OCI-LY3 (cell line): ENCODE measurements at regions not wholly inside any gene's neighbourhood (a gene's known extent, or its start where the extent isn't known, plus 50 kb on each side); places are given as distances from the start of the nearest gene placed in this dataset.

Source experiments
- CTCF ChIP-seq: fragments of 200-600, 300-600 bp; sonication (generic); IDR thresholded peaks from 2 replicates; pipeline ENCODE4 v1.5.1; 2014; ENCODE audit warnings: antibody characterized with exemption, low read length, low read depth
- EZH2phosphoT487 ChIP-seq: fragments of 200-600 bp; shearing (Covaris generic); IDR thresholded peaks from 2 replicates; pipeline ENCODE4 v1.6.1; 2018; ENCODE audit warnings: antibody characterized with exemption, mixed run types, low read depth

DNA sequence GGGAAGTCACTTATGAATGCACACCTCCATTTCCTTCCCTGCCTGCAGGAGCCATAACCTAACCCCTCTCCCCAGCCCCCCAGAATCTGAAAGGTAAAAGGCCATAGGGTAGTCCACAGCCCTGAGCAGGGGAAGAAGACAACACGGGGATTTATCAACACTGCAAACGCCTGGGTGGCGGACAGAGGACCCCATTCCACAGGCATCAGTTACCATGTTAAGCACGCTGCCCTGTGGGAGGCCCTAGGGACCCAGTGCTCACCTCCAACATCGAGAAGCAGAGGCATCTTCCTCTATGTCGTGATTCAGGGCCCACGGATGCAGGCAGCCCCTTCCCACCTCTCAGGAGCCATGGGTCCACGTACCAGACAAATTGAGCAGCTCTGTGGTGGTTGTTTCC, 523.8 kb downstream of the MATN1 start:
- TF ChIP-seq CTCF (no peak), EZH2phosphoT487 (no peak)
